Epithelial cell of proximal tubule (primary cell): ENCODE measurements at regions not wholly inside any gene's neighbourhood (a gene's known extent, or its start where the extent isn't known, plus 50 kb on each side); places are given as distances from the start of the nearest gene placed in this dataset.
"Not testable (repeated sequence)": the region's sequence is repeated elsewhere in the genome, so short reads cannot be mapped to it uniquely, and the experiment has no call there.

Experiments
- DNase-seq: peaks from one replicate; pipeline ENCODE4 v3.0.0-alpha.2; 2011; ENCODE audit warnings: low read depth
- H3K4me3 ChIP-seq: 2 replicates; pipeline ENCODE4 v1.5.1; 2011; ENCODE audit warnings: low read depth, mild to moderate bottlenecking, low read length
- TF ChIP-seq, protein P1 (sequence below): conservative IDR thresholded peaks from 2 replicates; pipeline ENCODE4 v1.5.1; 2012; ENCODE audit warnings: low read depth, mild to moderate bottlenecking, low read length

DNA sequence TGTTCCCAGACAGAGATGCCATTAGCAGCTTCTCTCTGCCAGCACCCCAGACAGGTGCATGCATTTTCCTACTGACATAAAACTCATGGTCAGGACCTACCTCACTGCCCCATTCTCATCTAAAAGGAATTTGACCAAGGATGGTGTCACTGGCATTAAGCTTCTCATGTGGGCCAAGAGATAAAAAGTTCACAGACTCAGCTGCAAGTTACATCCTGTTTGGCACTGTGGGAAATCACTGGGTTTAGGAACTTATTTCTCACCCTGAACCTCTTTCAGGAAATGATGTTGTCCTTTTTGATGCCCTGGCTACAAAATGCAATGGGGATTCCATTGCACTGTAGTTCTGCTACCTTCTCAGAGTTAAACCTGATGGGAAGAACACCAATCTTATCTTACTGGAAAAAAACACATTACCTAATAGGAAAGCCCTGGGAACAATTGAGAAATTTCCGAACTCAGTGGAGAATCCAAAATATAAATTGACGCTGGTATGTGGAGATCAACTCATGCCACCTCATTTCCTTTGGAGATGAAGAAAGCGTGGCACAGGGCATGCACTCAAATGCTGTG lies 252.1 kb upstream of the COPS8 start:
- TF ChIP-seq, protein P1, sequence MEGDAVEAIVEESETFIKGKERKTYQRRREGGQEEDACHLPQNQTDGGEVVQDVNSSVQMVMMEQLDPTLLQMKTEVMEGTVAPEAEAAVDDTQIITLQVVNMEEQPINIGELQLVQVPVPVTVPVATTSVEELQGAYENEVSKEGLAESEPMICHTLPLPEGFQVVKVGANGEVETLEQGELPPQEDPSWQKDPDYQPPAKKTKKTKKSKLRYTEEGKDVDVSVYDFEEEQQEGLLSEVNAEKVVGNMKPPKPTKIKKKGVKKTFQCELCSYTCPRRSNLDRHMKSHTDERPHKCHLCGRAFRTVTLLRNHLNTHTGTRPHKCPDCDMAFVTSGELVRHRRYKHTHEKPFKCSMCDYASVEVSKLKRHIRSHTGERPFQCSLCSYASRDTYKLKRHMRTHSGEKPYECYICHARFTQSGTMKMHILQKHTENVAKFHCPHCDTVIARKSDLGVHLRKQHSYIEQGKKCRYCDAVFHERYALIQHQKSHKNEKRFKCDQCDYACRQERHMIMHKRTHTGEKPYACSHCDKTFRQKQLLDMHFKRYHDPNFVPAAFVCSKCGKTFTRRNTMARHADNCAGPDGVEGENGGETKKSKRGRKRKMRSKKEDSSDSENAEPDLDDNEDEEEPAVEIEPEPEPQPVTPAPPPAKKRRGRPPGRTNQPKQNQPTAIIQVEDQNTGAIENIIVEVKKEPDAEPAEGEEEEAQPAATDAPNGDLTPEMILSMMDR = no peak
- H3K4me3 ChIP-seq = no peak overlapping the region
- peak; percentile 50 for DNase-seq

DNA sequence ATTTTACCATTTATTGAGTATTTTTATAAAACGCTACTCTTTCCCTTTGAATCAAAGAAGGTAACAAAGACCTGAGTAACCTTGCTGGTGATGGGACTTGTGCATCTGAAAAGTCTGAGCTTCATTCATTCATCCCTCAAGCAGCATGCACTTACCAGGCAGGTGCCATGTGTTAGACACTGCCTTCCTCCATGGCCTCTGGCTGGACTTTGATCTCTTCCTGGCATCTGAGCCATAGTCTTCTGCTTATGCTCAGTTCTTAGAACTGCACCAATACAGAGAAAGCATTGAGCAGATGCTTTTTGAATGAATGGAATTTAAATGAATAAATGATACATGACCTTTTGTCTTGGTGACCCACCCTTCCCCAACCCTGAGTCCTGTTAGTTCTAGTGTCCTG lies 251.4 kb upstream of the COPS8 start:
- no peak for DNase-seq
- TF ChIP-seq, protein P1 = no peak
- no peak overlapping the region for H3K4me3 ChIP-seq

DNA sequence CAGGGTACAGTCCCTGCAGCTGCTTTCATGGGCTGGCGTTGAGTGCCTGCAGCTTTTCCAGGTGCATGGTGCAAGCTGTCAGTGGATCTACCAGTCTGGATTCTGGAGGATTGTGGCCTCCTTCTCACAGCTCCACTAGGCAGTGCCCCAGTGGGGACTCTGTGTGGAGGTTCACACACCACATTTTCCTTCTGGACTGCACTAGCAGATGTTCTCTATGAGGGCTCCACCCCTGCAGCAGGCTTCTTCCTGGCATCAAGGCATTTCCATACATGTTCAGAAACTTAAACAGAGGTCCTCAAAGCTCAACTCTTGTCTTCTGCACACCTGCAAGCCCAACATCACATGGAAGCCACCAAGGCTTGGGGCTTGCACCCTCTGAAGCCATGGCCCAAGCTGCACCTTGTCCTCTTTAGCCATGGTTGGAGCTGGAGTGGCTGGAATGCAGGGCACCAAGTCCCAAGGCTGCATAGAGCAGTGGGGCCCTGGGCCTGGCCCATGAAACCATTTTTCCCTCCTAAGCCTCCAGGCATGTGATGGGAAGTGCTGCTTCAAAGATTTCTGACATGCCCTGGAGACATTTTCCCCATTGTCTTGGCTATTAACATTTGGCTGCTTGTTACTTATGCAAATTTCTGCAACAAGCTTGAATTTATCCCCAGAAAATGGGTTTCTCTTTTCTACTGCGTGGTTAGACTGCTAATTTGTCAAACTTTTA lies 250.2 kb upstream of the COPS8 start:
- no peak overlapping the region for H3K4me3 ChIP-seq
- DNase-seq = no peak
- TF ChIP-seq, protein P1 = no peak

DNA sequence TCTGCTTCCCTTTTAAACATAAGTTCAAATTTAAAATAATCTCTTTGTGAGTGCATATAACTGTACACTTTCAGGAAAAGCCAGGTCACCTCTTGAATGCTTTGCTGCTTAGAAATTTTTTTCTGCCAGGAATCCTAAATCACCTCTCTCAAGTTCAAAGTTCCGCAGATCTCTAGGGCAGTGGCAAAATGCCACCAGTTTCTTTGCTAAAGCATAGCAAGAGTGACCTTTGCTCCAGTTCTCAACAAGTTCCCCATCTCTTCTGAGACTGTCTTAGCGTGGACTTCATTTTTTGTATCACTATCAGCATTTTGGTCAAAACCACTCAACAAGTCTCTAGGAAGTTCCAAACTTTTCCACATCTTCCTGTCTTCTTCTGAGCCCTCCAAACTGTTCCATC lies 249.7 kb upstream of the COPS8 start:
- H3K4me3 ChIP-seq, DNase-seq: not testable (repeated sequence)

DNA sequence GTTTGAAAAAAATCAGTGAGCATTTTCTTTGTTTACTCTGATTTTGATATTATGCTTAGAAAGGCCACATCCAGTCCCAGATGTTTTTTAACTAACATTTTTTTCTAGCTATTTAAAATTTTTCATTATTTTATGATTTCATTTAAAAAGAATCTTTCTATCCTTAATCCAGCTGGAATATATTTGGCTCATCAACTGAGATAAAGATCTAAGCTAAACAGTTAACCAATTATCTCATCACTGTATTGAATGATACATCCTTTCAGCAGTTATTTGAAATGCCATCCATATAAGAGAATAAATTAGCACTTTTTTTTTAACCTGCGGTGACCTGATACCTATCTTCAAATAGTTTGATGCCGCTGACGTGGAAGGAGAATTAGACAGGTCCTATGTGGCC lies 245.5 kb upstream of the COPS8 start:
- no peak overlapping the region for H3K4me3 ChIP-seq
- DNase-seq = no peak
- TF ChIP-seq, protein P1 = no peak

DNA sequence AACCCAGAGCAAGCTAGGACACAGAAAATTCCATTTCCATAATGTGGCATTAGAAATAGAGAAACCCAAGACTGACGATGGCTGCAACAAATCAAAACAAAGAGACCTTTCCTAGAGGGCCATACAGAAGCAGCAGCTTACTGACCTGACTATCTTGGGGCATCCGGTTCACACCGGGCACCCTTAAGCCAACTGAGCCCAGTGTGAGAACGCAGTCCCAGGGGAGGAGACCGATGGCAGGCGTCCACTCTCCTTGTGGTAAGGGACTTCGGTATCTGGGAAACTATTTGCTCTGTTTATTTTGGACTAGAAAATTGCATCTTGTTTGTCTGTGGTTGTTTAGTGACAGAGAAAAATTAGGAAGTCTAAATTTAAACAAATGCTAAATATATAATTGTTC lies 244.8 kb upstream of the COPS8 start:
- no peak overlapping the region for H3K4me3 ChIP-seq
- TF ChIP-seq, protein P1 = no peak
- no peak for DNase-seq

DNA sequence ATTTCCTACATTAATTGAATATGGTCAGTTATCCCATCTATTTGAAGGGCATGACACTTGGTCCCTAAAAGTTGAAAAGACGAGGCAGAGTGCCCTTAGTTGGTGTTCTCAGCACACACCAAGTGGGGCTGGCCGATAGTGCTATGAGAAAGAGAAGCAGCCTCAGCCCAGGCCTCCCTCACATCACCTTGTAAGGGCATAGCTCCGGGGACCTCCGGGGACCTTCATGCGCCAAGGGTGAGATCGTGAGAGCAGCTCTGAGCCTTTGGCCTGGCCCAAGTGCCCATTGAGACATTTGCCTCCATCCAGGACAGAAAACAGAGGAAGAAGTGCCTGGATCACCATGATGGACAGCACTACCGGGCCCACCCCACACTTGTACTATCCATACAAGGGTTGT lies 244.3 kb upstream of the COPS8 start:
- no peak for DNase-seq
- no peak overlapping the region for H3K4me3 ChIP-seq
- TF ChIP-seq, protein P1 = no peak
